CD8-positive, alpha-beta memory T cell (primary cell): ENCODE measurements at regions not wholly inside any gene's neighbourhood (a gene's known extent, or its start where the extent isn't known, plus 50 kb on each side); places are given as distances from the start of the nearest gene placed in this dataset.

Experiments
- CTCF ChIA-PET: fragments of 350-600 bp; sonication (Branson Sonifier 250); formaldehyde crosslinking; loops from one replicate; lab custom pipeline; 2021; ENCODE audit warnings: antibody characterized with exemption; lab: Charles Lee
- POLR2A ChIA-PET: fragments of 350-600 bp; sonication (Branson Sonifier 250); formaldehyde crosslinking; loops from one replicate; lab custom pipeline; 2021; ENCODE audit warnings: antibody characterized with exemption; lab: Charles Lee
- DNase-seq, 5 donors: peaks; one replicate each; pipeline versions ENCODE4 v3.0.0 to v3.0.0-alpha.2; 2020 to 2022; ENCODE audit warnings: mixed read lengths in 1 of 5
- H3K27ac ChIP-seq: one replicate; pipeline ENCODE4 v1.7.0; 2013; ENCODE audit warnings: low read depth, mild to moderate bottlenecking, low read length, moderate library complexity
- H3K27me3 ChIP-seq: 2 replicates; pipeline ENCODE4 v1.7.0; 2013; ENCODE audit warnings: low read length, mild to moderate bottlenecking; ENCODE audit not compliant: insufficient read depth, poor library complexity, severe bottlenecking
- H3K36me3 ChIP-seq: 2 replicates; pipeline ENCODE4 v1.7.0; 2013; ENCODE audit warnings: mild to moderate bottlenecking, low read length, moderate library complexity; ENCODE audit not compliant: insufficient read depth
- H3K4me1 ChIP-seq: 2 replicates; pipeline ENCODE4 v1.7.0; 2013; ENCODE audit warnings: mild to moderate bottlenecking, low read length, moderate library complexity; ENCODE audit not compliant: insufficient read depth
- H3K4me3 ChIP-seq: 2 replicates; pipeline ENCODE4 v1.7.0; 2013; ENCODE audit warnings: mild to moderate bottlenecking, low read length
- H3K9me3 ChIP-seq: 2 replicates; pipeline ENCODE4 v1.7.0; 2013; ENCODE audit warnings: mild to moderate bottlenecking, low read length
- H3K27ac Mint-ChIP-seq, 8 donors: one replicate each; pipeline ENCODE4 v1.8.0; 2020 to 2021; ENCODE audit warnings: mixed read lengths in 8 of 8, mild to moderate bottlenecking in 6 of 8, inconsistent platforms in 3 of 8, moderate library complexity in 3 of 8
- H3K27me3 Mint-ChIP-seq, 2 donors: one replicate each; pipeline ENCODE4 v1.8.0; 2020 to 2021; ENCODE audit warnings: mixed read lengths in 2 of 2, mild to moderate bottlenecking in 1 of 2, moderate library complexity in 1 of 2
- H3K36me3 Mint-ChIP-seq, 3 donors: one replicate each; pipeline ENCODE4 v1.8.0; 2020 to 2021; ENCODE audit warnings: mixed read lengths in 3 of 3, inconsistent platforms in 1 of 3, mild to moderate bottlenecking in 1 of 3
- H3K4me1 Mint-ChIP-seq, 3 donors: one replicate each; pipeline ENCODE4 v1.8.0; 2020 to 2021; ENCODE audit warnings: mixed read lengths in 3 of 3, inconsistent platforms in 1 of 3, mild to moderate bottlenecking in 1 of 3
- H3K4me3 Mint-ChIP-seq, 7 donors: one replicate each; pipeline ENCODE4 v1.8.0; 2020 to 2021; ENCODE audit warnings: mixed read lengths in 7 of 7, mild to moderate bottlenecking in 6 of 7, moderate library complexity in 4 of 7, inconsistent platforms in 2 of 7
- H3K9me3 Mint-ChIP-seq, 5 donors: one replicate each; pipeline ENCODE4 v1.8.0; 2020 to 2022; ENCODE audit warnings: mixed read lengths in 5 of 5, mild to moderate bottlenecking in 3 of 5, moderate library complexity in 2 of 5, inconsistent platforms in 1 of 5

GRCh38 chr4:152039023-152039481 is 278.2 kb upstream of the GATB start:
- no peak for DNase-seq
- Mint-ChIP-seq H3K36me3 (peaks cover 0 to 13% (median 1%) of the 10 kb centered on the region in 3 donors), H3K27me3 (peaks cover 0 to 2% of the 10 kb centered on the region in 2 donors), H3K27ac (peak overlapping the region in 1 of 8 donors; percentile 24), H3K4me1 (peaks cover 0 to 6% (median 3%) of the 10 kb centered on the region in 3 donors), H3K4me3 (no peak overlapping the region), H3K9me3 (peaks cover 0 to 9% (median 6%) of the 10 kb centered on the region in 5 donors)
- ChIA-PET POLR2A (no interaction called here), CTCF (no interaction called here)
- no peaks in the 10 kb centered on the region for H3K9me3 ChIP-seq
- no peaks in the 10 kb centered on the region for H3K36me3 ChIP-seq
- no peak overlapping the region for H3K4me3 ChIP-seq
- no peaks in the 10 kb centered on the region for H3K4me1 ChIP-seq
- no peaks in the 10 kb centered on the region for H3K27me3 ChIP-seq
- H3K27ac ChIP-seq, result no peak overlapping the region

GRCh38 chr4:152038238-152038637 is 277.4 kb upstream of the GATB start:
- peaks cover 0 to 6% (median 3%) of the 10 kb centered on the region in 3 donors for H3K4me1 Mint-ChIP-seq
- Histone ChIP-seq H3K27ac (no peak overlapping the region), H3K36me3 (no peaks in the 10 kb centered on the region), H3K9me3 (no peaks in the 10 kb centered on the region), H3K4me3 (no peak overlapping the region), H3K4me1 (no peaks in the 10 kb centered on the region), H3K27me3 (no peaks in the 10 kb centered on the region)
- POLR2A ChIA-PET, result no interaction called here
- H3K36me3 Mint-ChIP-seq, result peaks cover 0 to 6% (median 1%) of the 10 kb centered on the region in 3 donors
- DNase-seq, result no peak
- peaks cover 0 to 1% of the 10 kb centered on the region in 2 donors for H3K27me3 Mint-ChIP-seq
- H3K4me3 Mint-ChIP-seq, result no peak overlapping the region
- CTCF ChIA-PET, result no interaction called here
- H3K27ac Mint-ChIP-seq, result no peak overlapping the region
- H3K9me3 Mint-ChIP-seq, result peaks cover 0 to 6% (median 5%) of the 10 kb centered on the region in 5 donors

- Histone ChIP-seq H3K36me3 (no peaks in the 10 kb centered on the region), H3K27ac (no peak overlapping the region), H3K4me1 (no peaks in the 10 kb centered on the region), H3K9me3 (no peaks in the 10 kb centered on the region), H3K27me3 (no peaks in the 10 kb centered on the region), H3K4me3 (no peak overlapping the region)
- Mint-ChIP-seq H3K27ac (no peak overlapping the region), H3K36me3 (peaks cover 0 to 1% (median 0%) of the 10 kb centered on the region in 3 donors), H3K4me3 (no peak overlapping the region), H3K9me3 (no peaks in the 10 kb centered on the region), H3K4me1 (peaks cover 0 to 6% (median 3%) of the 10 kb centered on the region in 3 donors), H3K27me3 (no peaks in the 10 kb centered on the region)
- ChIA-PET CTCF (no interaction called here), POLR2A (no interaction called here)
- no peak for DNase-seq
Observed at GRCh38 chr4:152037435-152037834, 276.6 kb upstream of the GATB start.

GRCh38 chr4:152033621-152034020 is 272.8 kb upstream of the GATB start:
- Histone ChIP-seq H3K27ac (no peak overlapping the region), H3K4me1 (no peaks in the 10 kb centered on the region), H3K36me3 (no peaks in the 10 kb centered on the region), H3K27me3 (no peaks in the 10 kb centered on the region), H3K4me3 (no peak overlapping the region), H3K9me3 (no peaks in the 10 kb centered on the region)
- peaks cover 0 to 6% (median 3%) of the 10 kb centered on the region in 3 donors for H3K4me1 Mint-ChIP-seq
- no peaks in the 10 kb centered on the region for H3K9me3 Mint-ChIP-seq
- ChIA-PET CTCF (interaction anchor here (1.0 kb wide), 1 partner anchor 315 kb away, joined by 3 read pairs; no protein-coding TSS in a partner anchor), POLR2A (no interaction called here)
- no peaks in the 10 kb centered on the region for H3K36me3 Mint-ChIP-seq
- H3K4me3 Mint-ChIP-seq, result no peak overlapping the region
- DNase-seq, result no peak
- no peak overlapping the region for H3K27ac Mint-ChIP-seq
- peaks cover 0 to 1% of the 10 kb centered on the region in 2 donors for H3K27me3 Mint-ChIP-seq

GRCh38 chr4:152032722-152033131 is 271.9 kb upstream of the GATB start:
- H3K4me3 ChIP-seq, result no peak overlapping the region
- Mint-ChIP-seq H3K27me3 (peaks cover 0 to 1% of the 10 kb centered on the region in 2 donors), H3K4me1 (peaks cover 0 to 6% (median 3%) of the 10 kb centered on the region in 3 donors), H3K27ac (no peak overlapping the region), H3K4me3 (no peak overlapping the region), H3K36me3 (no peaks in the 10 kb centered on the region), H3K9me3 (no peaks in the 10 kb centered on the region)
- H3K27me3 ChIP-seq, result no peaks in the 10 kb centered on the region
- H3K4me1 ChIP-seq, result no peaks in the 10 kb centered on the region
- H3K27ac ChIP-seq, result no peak overlapping the region
- H3K36me3 ChIP-seq, result no peaks in the 10 kb centered on the region
- POLR2A ChIA-PET, result no interaction called here
- CTCF ChIA-PET, result interaction anchor here (0.9 to 1.0 kb wide), 2 partner anchors 8 to 316 kb away, joined by 3 read pairs; no protein-coding TSS in a partner anchor
- H3K9me3 ChIP-seq, result no peaks in the 10 kb centered on the region
- DNase-seq, result no peak

- no peaks in the 10 kb centered on the region for H3K9me3 Mint-ChIP-seq
- POLR2A ChIA-PET, result no interaction called here
Observed at GRCh38 chr4:152029631-152030030, 268.8 kb upstream of the GATB start.

GRCh38 chr4:152028131-152028530 is 267.3 kb upstream of the GATB start:
- Mint-ChIP-seq H3K4me3 (no peak overlapping the region), H3K27me3 (peaks cover 0 to 1% of the 10 kb centered on the region in 2 donors), H3K27ac (peak overlapping the region in 1 of 8 donors; percentile 4), H3K36me3 (no peaks in the 10 kb centered on the region), H3K4me1 (peaks cover 0 to 3% (median 0%) of the 10 kb centered on the region in 3 donors), H3K9me3 (no peaks in the 10 kb centered on the region)
- POLR2A ChIA-PET, result no interaction called here
- Histone ChIP-seq H3K9me3 (no peaks in the 10 kb centered on the region), H3K4me3 (no peak overlapping the region), H3K36me3 (no peaks in the 10 kb centered on the region), H3K27ac (no peak overlapping the region), H3K27me3 (no peaks in the 10 kb centered on the region), H3K4me1 (peaks cover 18% of the 10 kb centered on the region)
- CTCF ChIA-PET, result no interaction called here
- no peak for DNase-seq

More at GRCh38 chr4:152029631-152030030, 268.8 kb upstream of the GATB start:
- H3K27me3 Mint-ChIP-seq, result peaks cover 0 to 1% of the 10 kb centered on the region in 2 donors
- DNase-seq, result no peak
- no peaks in the 10 kb centered on the region for H3K36me3 Mint-ChIP-seq
- peaks cover 0 to 3% (median 0%) of the 10 kb centered on the region in 3 donors for H3K4me1 Mint-ChIP-seq
- Histone ChIP-seq H3K4me3 (no peak overlapping the region), H3K27me3 (no peaks in the 10 kb centered on the region), H3K9me3 (no peaks in the 10 kb centered on the region), H3K36me3 (no peaks in the 10 kb centered on the region), H3K27ac (no peak overlapping the region), H3K4me1 (peaks cover 9% of the 10 kb centered on the region)
- CTCF ChIA-PET, result no interaction called here
- no peak overlapping the region for H3K4me3 Mint-ChIP-seq
- peak overlapping the region in 1 of 8 donors; percentile 64 for H3K27ac Mint-ChIP-seq

GRCh38 chr4:152024881-152025280 is 264.1 kb upstream of the GATB start:
- H3K4me3 ChIP-seq, result no peak overlapping the region
- no peaks in the 10 kb centered on the region for H3K27me3 ChIP-seq
- no peak overlapping the region for H3K27ac Mint-ChIP-seq
- CTCF ChIA-PET, result no interaction called here
- no peak overlapping the region for H3K27ac ChIP-seq
- H3K9me3 ChIP-seq, result no peaks in the 10 kb centered on the region
- DNase-seq, result no peak
- no peaks in the 10 kb centered on the region for H3K27me3 Mint-ChIP-seq
- H3K36me3 Mint-ChIP-seq, result no peaks in the 10 kb centered on the region
- POLR2A ChIA-PET, result interaction anchor here (0.5 kb wide), 1 partner anchor 77 kb away, joined by 3 read pairs; no protein-coding TSS in a partner anchor
- H3K4me3 Mint-ChIP-seq, result no peak overlapping the region
- H3K4me1 Mint-ChIP-seq, result peaks cover 0 to 3% (median 0%) of the 10 kb centered on the region in 3 donors
- H3K36me3 ChIP-seq, result no peaks in the 10 kb centered on the region
- no peaks in the 10 kb centered on the region for H3K9me3 Mint-ChIP-seq
- H3K4me1 ChIP-seq, result peaks cover 18% of the 10 kb centered on the region
